Mesenchymal stem cell (in vitro differentiated cells and primary cell): ENCODE measurements at regions not wholly inside any gene's neighbourhood (a gene's known extent, or its start where the extent isn't known, plus 50 kb on each side); places are given as distances from the start of the nearest gene placed in this dataset.

Experiments
- DNase-seq: peaks from one replicate; pipeline ENCODE4 v3.0.0-alpha.2; 2013
- H2AFZ ChIP-seq: one replicate; pipeline ENCODE4 v1.6.1; 2013; ENCODE audit warnings: low read depth, mild to moderate bottlenecking, control low read depth, inconsistent platforms, low read length, moderate library complexity
- H2AK5ac ChIP-seq: 2 replicates; pipeline ENCODE4 v1.6.1; 2013; ENCODE audit warnings: low read length, moderate library complexity, mild to moderate bottlenecking, inconsistent platforms; ENCODE audit not compliant: severe bottlenecking
- H2BK120ac ChIP-seq: one replicate; pipeline ENCODE4 v1.6.1; 2013; ENCODE audit warnings: low read depth, mild to moderate bottlenecking, inconsistent platforms, low read length, moderate library complexity
- H2BK12ac ChIP-seq, 2 experiments: one replicate each; pipeline ENCODE4 v1.6.1; 2013; ENCODE audit warnings: inconsistent platforms in 2 of 2, low read length in 2 of 2, mild to moderate bottlenecking in 2 of 2, moderate library complexity in 2 of 2, control low read depth in 1 of 2
- H2BK15ac ChIP-seq: one replicate; pipeline ENCODE4 v1.6.1; 2013; ENCODE audit warnings: mild to moderate bottlenecking, low read depth, inconsistent platforms; ENCODE audit not compliant: poor library complexity, severe bottlenecking
- H2BK5ac ChIP-seq: 2 replicates; pipeline ENCODE4 v1.6.1; 2013; ENCODE audit warnings: low read depth, mild to moderate bottlenecking, low read length, control low read depth, inconsistent platforms; ENCODE audit not compliant: poor library complexity, severe bottlenecking
- H3K14ac ChIP-seq, 2 experiments: one replicate each; pipeline ENCODE4 v1.6.1; 2013; ENCODE audit warnings: inconsistent platforms in 2 of 2, low read length in 2 of 2, control low read depth in 1 of 2, mild to moderate bottlenecking in 1 of 2, moderate library complexity in 1 of 2
- H3K18ac ChIP-seq, 2 experiments: one replicate each; pipeline ENCODE4 v1.6.1; 2013; ENCODE audit warnings: inconsistent platforms in 2 of 2, low read length in 2 of 2, control low read depth in 1 of 2, low read depth in 1 of 2, mild to moderate bottlenecking in 1 of 2
- H3K23ac ChIP-seq, 2 experiments: one replicate each; pipeline ENCODE4 v1.6.1; 2013; ENCODE audit warnings: inconsistent platforms in 2 of 2, low read length in 2 of 2, mild to moderate bottlenecking in 2 of 2, moderate library complexity in 2 of 2, control low read depth in 1 of 2
- H3K27ac ChIP-seq: 2 replicates; pipeline ENCODE4 v1.5.1; 2013; ENCODE audit warnings: mild to moderate bottlenecking, moderate library complexity, low read length, control low read depth, inconsistent platforms; ENCODE audit not compliant: poor library complexity, severe bottlenecking
- H3K27me3 ChIP-seq, 2 experiments: 2 replicates each; pipeline versions ENCODE4 v1.6.1 to v1.7.0; 2013; ENCODE audit warnings: low read length in 2 of 2, mild to moderate bottlenecking in 2 of 2, moderate library complexity in 2 of 2, control low read depth in 1 of 2, inconsistent platforms in 1 of 2; ENCODE audit not compliant: control insufficient read depth in 1 of 2, insufficient read depth in 1 of 2
- H3K36me3 ChIP-seq, 2 experiments: 2 replicates each; pipeline versions ENCODE4 v1.6.1 to v1.7.0; 2013; ENCODE audit warnings: low read length in 2 of 2, control low read depth in 1 of 2, inconsistent platforms in 1 of 2, low read depth in 1 of 2, mild to moderate bottlenecking in 1 of 2; ENCODE audit not compliant: insufficient read depth in 2 of 2, control insufficient read depth in 1 of 2
- H3K4ac ChIP-seq, 2 experiments: one replicate each; pipeline ENCODE4 v1.6.1; 2013; ENCODE audit warnings: inconsistent platforms in 2 of 2, low read length in 2 of 2, mild to moderate bottlenecking in 2 of 2, moderate library complexity in 2 of 2, control low read depth in 1 of 2, low read depth in 1 of 2
- H3K4me1 ChIP-seq: 2 replicates; pipeline ENCODE4 v1.6.1; 2013; ENCODE audit warnings: low read depth, low read length, control low read depth; ENCODE audit not compliant: control insufficient read depth, insufficient read depth
- H3K4me2 ChIP-seq: 2 replicates; pipeline ENCODE4 v1.6.1; 2013; ENCODE audit warnings: low read length, mild to moderate bottlenecking, inconsistent platforms; ENCODE audit not compliant: poor library complexity, severe bottlenecking
- H3K4me3 ChIP-seq, 2 experiments: 2 replicates each; pipeline versions ENCODE4 v1.5.1 to v1.7.0; 2013; ENCODE audit warnings: low read length in 2 of 2, mild to moderate bottlenecking in 2 of 2, control low read depth in 1 of 2, low read depth in 1 of 2; ENCODE audit not compliant: insufficient read depth in 1 of 2
- H3K79me1 ChIP-seq: replicated peaks from 2 replicates; pipeline ENCODE4 v1.6.1; 2013; ENCODE audit warnings: mild to moderate bottlenecking, control low read depth, low read length, inconsistent platforms; ENCODE audit not compliant: poor library complexity, severe bottlenecking
- H3K9ac ChIP-seq: 2 replicates; pipeline ENCODE4 v1.7.0; 2013; ENCODE audit warnings: mild to moderate bottlenecking, low read length, moderate library complexity
- H3K9me3 ChIP-seq: 2 replicates; pipeline ENCODE4 v1.7.0; 2013; ENCODE audit warnings: mild to moderate bottlenecking, low read length; ENCODE audit not compliant: control insufficient read depth
- H4K8ac ChIP-seq: one replicate; pipeline ENCODE4 v1.6.1; 2013; ENCODE audit warnings: inconsistent platforms, mild to moderate bottlenecking, low read length, moderate library complexity
- H4K91ac ChIP-seq: one replicate; pipeline ENCODE4 v1.6.1; 2013; ENCODE audit warnings: mild to moderate bottlenecking, low read length, inconsistent platforms
- WGBS: methylation state at CpG from one replicate; pipeline ENCODE4 v1.1.7; 2013; ENCODE audit warnings: mixed read lengths; 5-methylcytosine and 5-hydroxymethylcytosine counted together

DNA sequence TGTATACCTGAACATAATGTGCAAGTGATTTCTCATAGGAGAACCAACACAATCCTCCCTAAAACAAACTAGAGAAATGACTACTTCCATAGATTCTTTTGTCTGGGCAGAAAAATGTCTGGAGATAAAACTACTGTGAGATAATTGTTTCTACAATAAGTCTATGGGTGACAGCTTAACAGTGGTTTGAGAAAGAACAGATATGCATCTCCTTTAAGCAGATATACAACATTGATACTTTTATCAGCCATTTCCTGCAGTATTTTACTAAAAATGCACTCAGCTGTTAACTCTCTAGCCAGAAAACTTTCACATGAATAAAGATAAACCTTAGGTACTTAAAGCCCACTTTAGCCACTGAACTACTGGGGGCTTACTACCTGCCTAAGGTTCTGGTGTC, 1132.4 kb downstream of the EFNB2 start:
- no peak overlapping the region for H3K9ac ChIP-seq
- H2AFZ ChIP-seq = no peak overlapping the region
- no peaks in the 10 kb centered on the region for H3K4me1 ChIP-seq
- H2AK5ac ChIP-seq = no peak overlapping the region
- no peak overlapping the region for H3K14ac ChIP-seq
- DNase-seq = peak; percentile 57
- no peak overlapping the region for H2BK12ac ChIP-seq
- H3K27ac ChIP-seq = no peak overlapping the region
- no peak overlapping the region for H3K4ac ChIP-seq
- no peak overlapping the region for H3K18ac ChIP-seq
- no peak overlapping the region for H2BK5ac ChIP-seq
- H3K4me3 ChIP-seq = no peak overlapping the region
- H3K79me1 ChIP-seq = no peaks in the 10 kb centered on the region
- no peak overlapping the region for H4K8ac ChIP-seq
- no peak overlapping the region for H3K4me2 ChIP-seq
- H2BK120ac ChIP-seq = no peak overlapping the region
- H3K23ac ChIP-seq = no peak overlapping the region
- no peak overlapping the region for H4K91ac ChIP-seq
- peaks cover 4% of the 10 kb centered on the region for H3K9me3 ChIP-seq
- no peak overlapping the region for H2BK15ac ChIP-seq
- H3K36me3 ChIP-seq = no peaks in the 10 kb centered on the region
- H3K27me3 ChIP-seq = no peaks in the 10 kb centered on the region

DNA sequence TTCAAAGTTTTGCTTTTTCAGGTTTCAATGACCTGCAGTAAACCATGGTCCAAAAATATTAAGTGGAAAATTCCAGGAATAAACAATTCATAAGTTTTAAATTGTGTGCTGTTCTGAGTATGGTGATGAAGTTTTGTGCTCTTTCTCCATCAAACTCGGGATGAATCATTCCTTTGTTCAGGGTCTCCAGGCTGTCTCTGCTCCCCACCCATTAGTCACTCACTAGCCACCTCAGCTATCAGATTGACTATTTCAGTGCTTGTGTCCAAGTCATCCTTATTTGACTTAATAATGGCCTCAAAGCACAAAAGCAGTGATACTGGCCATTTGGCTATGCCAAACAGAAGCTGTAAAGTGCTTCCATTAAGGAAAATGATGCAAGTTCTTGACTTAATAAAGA, 1140.4 kb downstream of the EFNB2 start:
- no peak overlapping the region for H3K4me2 ChIP-seq
- H2BK120ac ChIP-seq = no peak overlapping the region
- no peak overlapping the region for H2AK5ac ChIP-seq
- H3K18ac ChIP-seq = no peak overlapping the region
- no peak overlapping the region for H3K27ac ChIP-seq
- no peak overlapping the region for H3K9ac ChIP-seq
- no peak overlapping the region for H2BK5ac ChIP-seq
- H3K4me1 ChIP-seq = no peaks in the 10 kb centered on the region
- H3K4me3 ChIP-seq = no peak overlapping the region
- WGBS = 70% methylated on average over 1 of the region's 1 CpG
- H3K27me3 ChIP-seq = no peaks in the 10 kb centered on the region
- H2BK12ac ChIP-seq = no peak overlapping the region
- H4K8ac ChIP-seq = no peak overlapping the region
- no peak overlapping the region for H3K14ac ChIP-seq
- H3K9me3 ChIP-seq = peaks cover 3% of the 10 kb centered on the region
- H2BK15ac ChIP-seq = no peak overlapping the region
- no peak overlapping the region for H3K4ac ChIP-seq
- no peak overlapping the region for H2AFZ ChIP-seq
- no peak overlapping the region for H4K91ac ChIP-seq
- no peak overlapping the region for H3K23ac ChIP-seq
- no peak for DNase-seq
- no peaks in the 10 kb centered on the region for H3K79me1 ChIP-seq
- no peaks in the 10 kb centered on the region for H3K36me3 ChIP-seq

DNA sequence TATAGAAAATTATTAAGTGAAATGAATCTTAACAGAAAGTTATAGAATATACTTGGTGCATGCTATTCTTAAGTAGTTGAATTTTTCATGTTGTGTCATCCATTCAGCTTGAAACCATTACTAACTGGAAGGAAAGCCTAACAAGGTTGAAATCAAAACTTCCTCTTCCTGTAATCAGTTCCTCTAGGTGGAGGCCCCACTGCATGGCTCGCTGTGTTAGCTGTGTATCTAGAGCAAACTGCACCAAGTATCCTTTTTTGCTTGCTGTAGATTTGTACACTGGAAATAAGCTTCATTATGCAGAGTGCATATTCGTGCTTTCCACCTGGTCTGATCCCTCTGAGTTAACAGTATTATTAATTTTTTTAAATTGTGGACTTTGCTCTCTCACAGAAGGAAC, 1146.1 kb downstream of the EFNB2 start:
- Histone ChIP-seq H4K91ac (no peak overlapping the region), H3K36me3 (no peaks in the 10 kb centered on the region), H3K27me3 (no peaks in the 10 kb centered on the region), H3K4me2 (no peak overlapping the region), H3K9me3 (peaks cover 3% of the 10 kb centered on the region), H3K4me3 (no peak overlapping the region), H3K18ac (no peak overlapping the region), H2AFZ (no peak overlapping the region), H2BK5ac (no peak overlapping the region), H2BK12ac (no peak overlapping the region), H3K4ac (no peak overlapping the region), H2BK120ac (no peak overlapping the region), H3K4me1 (no peaks in the 10 kb centered on the region), H3K27ac (no peak overlapping the region), H3K79me1 (no peaks in the 10 kb centered on the region), H2AK5ac (no peak overlapping the region), H2BK15ac (no peak overlapping the region), H3K14ac (no peak overlapping the region), H4K8ac (no peak overlapping the region), H3K23ac (no peak overlapping the region), H3K9ac (no peak overlapping the region)
- WGBS = 91% methylated on average over 1 of the region's 2 CpGs
- DNase-seq = no peak

DNA sequence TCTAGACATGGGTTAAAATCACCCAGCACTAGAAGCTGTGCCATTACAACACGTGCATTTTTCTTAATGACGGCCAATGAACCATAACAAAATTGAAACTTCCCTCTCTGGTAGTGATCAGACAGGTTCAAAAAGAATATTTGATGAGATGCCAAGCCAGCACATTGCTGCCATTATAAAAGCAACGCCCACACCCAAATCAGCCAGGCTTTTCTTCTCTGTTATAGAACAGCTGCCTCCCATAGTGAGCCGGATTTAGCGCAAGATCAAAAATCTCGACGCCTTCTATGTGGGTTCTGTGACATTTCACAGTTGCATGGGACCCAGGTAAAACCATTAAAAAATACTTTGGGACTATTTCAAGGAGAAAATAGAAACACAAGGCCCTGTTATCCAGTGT, 1158.0 kb downstream of the EFNB2 start:
- Histone ChIP-seq H2BK15ac (no peak overlapping the region), H3K27me3 (no peaks in the 10 kb centered on the region)

More for the DNA sequence above, 1158.0 kb downstream of the EFNB2 start:
- H3K79me1 ChIP-seq = no peaks in the 10 kb centered on the region
- H3K27ac ChIP-seq = no peak overlapping the region
- no peak overlapping the region for H3K18ac ChIP-seq
- no peak overlapping the region for H2BK12ac ChIP-seq
- 94% methylated on average over 7 of the region's 7 CpGs for WGBS
- H2BK120ac ChIP-seq = no peak overlapping the region
- no peak overlapping the region for H3K4me3 ChIP-seq
- no peak overlapping the region for H3K14ac ChIP-seq
- H3K23ac ChIP-seq = no peak overlapping the region
- DNase-seq = no peak
- no peaks in the 10 kb centered on the region for H3K4me1 ChIP-seq
- no peak overlapping the region for H4K91ac ChIP-seq
- no peak overlapping the region for H4K8ac ChIP-seq
- no peaks in the 10 kb centered on the region for H3K36me3 ChIP-seq
- H3K4me2 ChIP-seq = no peak overlapping the region
- no peak overlapping the region for H2AFZ ChIP-seq
- no peak overlapping the region for H3K4ac ChIP-seq
- no peak overlapping the region for H2AK5ac ChIP-seq
- no peak overlapping the region for H3K9ac ChIP-seq
- H3K9me3 ChIP-seq = peaks cover 6% of the 10 kb centered on the region
- H2BK5ac ChIP-seq = no peak overlapping the region
